Cardiac septum (tissue), 1 donor: ENCODE measurements at regions not wholly inside any gene's neighbourhood (a gene's known extent, or its start where the extent isn't known, plus 50 kb on each side); places are given as distances from the start of the nearest gene placed in this dataset.

Experiments
- DNase-seq: peaks from one replicate; pipeline ENCODE4 v3.0.0-alpha.2; 2020; ENCODE audit warnings: low spot score
- intact Hi-C: fragments of 100-400 bp; cut with DNase I; formaldehyde crosslinking; loops from one replicate; pipeline ENCODE4 v1.14.0; 2022
- donor health status: DM: no; HTN: no; CAD: no.

- intact Hi-C loops = no loop called here
Measured at GRCh38 chr2:241924069-241924908, 54.8 kb downstream of the RTP5 start.

GRCh38 chr2:241924909-241925250, 55.4 kb downstream of the RTP5 start:
- DNase-seq = no peak
- intact Hi-C loops = no loop called here

More at GRCh38 chr2:241924069-241924908, 54.8 kb downstream of the RTP5 start:
- no peak for DNase-seq

- no peak for DNase-seq
- intact Hi-C loops = no loop called here
Measured at GRCh38 chr2:241925277-241925676, 55.7 kb downstream of the RTP5 start.

- no peak for DNase-seq
- intact Hi-C loops = no loop called here
Measured at GRCh38 chr2:241925821-241926441, 56.4 kb downstream of the RTP5 start.

GRCh38 chr2:241926541-241927311, 57.2 kb downstream of the RTP5 start:
- intact Hi-C loops = no loop called here

GRCh38 chr2:241929551-241930490, 60.3 kb downstream of the RTP5 start:
- intact Hi-C loops = no loop called here
- no peak for DNase-seq

More at GRCh38 chr2:241926541-241927311, 57.2 kb downstream of the RTP5 start:
- DNase-seq = no peak

GRCh38 chr2:241931084-241931975, 61.8 kb downstream of the RTP5 start:
- intact Hi-C loops = no loop called here
- peak; percentile 62 for DNase-seq

GRCh38 chr2:241931976-241932898, 62.7 kb downstream of the RTP5 start:
- DNase-seq = peak; percentile 64
- intact Hi-C loops = no loop called here

- no peak for DNase-seq
- intact Hi-C loops = no loop called here
Measured at GRCh38 chr2:241932899-241933178, 63.3 kb downstream of the RTP5 start.

- intact Hi-C loops = no loop called here
- DNase-seq = peak; percentile 47
Measured at GRCh38 chr2:241933179-241933911, 63.8 kb downstream of the RTP5 start.

GRCh38 chr2:241935314-241935713, 65.8 kb downstream of the RTP5 start:
- no peak for DNase-seq
- intact Hi-C loops = no loop called here

GRCh38 chr2:241935774-241936173, 66.2 kb downstream of the RTP5 start:
- DNase-seq = peak; percentile 17
- intact Hi-C loops = no loop called here

GRCh38 chr2:241936457-241937133, 67.1 kb downstream of the RTP5 start:
- intact Hi-C loops = no loop called here
- DNase-seq = peak; percentile 50

GRCh38 chr2:241937297-241937696, 67.8 kb downstream of the RTP5 start:
- intact Hi-C loops = no loop called here
- no peak for DNase-seq

GRCh38 chr2:241939541-241939940, 70.0 kb downstream of the RTP5 start:
- intact Hi-C loops = no loop called here
- no peak for DNase-seq

GRCh38 chr2:241940329-241940728, 70.8 kb downstream of the RTP5 start:
- intact Hi-C loops = no loop called here
- DNase-seq = no peak
